Activated CD4-positive, alpha-beta T cell treated with anti-CD3 and anti-CD28 coated beads for 4 hours (primary cell): ENCODE measurements at regions not wholly inside any gene's neighbourhood (a gene's known extent, or its start where the extent isn't known, plus 50 kb on each side); places are given as distances from the start of the nearest gene placed in this dataset.

Experiments used
- DNase-seq, 2 donors: peaks; one replicate each; pipeline ENCODE4 v3.0.0-alpha.2; 2020

DNA sequence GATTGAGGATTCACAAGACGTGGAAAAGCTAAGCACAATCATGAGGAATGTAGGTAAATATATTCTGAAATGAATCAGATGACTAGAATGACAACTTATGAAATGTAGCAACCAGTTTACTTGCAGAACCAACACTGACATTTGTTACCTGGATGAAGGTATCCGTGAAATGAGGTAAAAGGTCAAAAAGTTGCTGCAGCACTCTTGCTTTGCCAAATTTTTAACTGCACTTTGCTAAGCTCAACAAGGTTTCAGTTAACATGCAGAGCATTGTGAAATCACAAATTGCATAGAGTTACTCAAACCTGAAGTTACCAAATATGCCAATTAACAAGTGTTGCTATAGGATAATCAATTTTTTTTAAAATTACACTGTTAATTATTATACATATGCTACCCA is 1280.1 kb downstream of the KCNT2 start:
- DNase-seq: no peak

DNA sequence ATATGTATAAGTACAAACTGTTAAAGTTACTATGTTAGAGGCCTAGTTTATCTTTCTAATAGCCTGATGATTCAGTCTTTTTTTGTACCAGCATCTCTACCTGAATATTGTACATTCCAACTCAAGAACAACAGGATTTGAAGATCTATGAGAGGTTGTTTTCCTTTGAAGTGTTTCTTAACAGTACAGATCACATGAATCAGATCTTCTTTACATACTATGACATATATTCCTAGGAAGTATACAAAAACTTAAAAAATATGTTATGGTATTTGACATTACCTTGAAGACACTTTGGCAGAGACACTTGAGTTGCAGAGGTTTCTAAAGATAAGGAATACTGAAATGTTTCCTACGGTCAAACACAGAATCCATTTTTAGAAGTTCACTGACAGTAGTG is 1280.9 kb downstream of the KCNT2 start:
- no peak for DNase-seq

DNA sequence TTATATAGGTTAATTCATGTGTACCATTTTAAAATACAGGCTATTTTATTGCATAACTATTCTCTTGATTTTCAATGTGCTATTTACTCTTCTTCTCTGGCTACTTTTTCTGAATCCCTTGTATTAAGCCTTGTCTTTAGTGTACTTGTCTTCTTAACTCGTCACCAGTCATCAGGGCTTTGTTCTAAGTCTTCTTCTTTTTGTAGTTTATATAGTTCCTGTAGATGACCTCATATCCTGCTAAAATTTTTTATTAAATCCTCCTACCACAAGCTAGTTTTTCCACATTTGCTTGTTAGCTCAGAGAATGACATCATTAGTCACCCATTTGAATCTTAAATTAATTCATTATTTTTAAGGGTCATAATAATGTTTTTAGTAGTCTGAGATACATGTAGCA is 1281.9 kb downstream of the KCNT2 start:
- DNase-seq: no peak

DNA sequence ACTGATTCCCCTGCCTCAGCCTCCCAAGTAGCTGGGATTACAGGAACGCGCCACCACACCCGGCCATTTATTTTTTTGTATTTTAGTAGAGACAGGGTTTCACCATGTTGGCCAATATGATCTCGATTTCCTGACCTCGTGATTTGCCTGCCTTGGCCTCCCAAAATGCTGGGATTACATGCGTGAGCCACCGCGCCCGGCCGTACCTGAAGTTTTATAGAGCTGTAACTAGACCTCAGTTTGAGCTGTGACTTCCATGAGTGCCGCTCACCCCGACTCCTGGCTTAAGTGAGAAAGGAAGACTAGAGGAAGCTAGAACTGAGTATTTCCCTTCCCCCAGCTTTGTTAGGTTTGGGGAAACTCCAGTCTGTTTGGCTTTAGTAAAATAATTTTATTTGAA is 1283.1 kb downstream of the KCNT2 start:
- DNase-seq: no peak

DNA sequence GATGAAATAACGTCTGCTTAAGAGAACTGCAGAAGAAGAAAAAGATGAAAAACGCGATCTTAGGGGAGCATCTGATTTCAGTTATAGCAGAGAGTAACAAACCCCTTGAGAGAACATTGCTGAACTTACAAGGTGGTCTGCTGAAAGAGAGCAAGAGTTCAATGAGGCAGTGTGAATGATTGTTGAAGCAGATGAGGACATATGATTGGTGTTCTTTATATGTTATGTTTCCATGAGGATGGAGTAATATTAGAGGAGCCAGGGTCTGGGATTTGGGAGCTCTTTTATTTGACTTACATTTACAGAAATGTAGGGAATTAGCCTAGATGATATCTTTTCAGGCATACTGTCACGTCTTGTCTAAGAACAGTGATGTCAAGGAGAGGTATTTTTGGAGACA is 1302.0 kb downstream of the KCNT2 start:
- no peak for DNase-seq

DNA sequence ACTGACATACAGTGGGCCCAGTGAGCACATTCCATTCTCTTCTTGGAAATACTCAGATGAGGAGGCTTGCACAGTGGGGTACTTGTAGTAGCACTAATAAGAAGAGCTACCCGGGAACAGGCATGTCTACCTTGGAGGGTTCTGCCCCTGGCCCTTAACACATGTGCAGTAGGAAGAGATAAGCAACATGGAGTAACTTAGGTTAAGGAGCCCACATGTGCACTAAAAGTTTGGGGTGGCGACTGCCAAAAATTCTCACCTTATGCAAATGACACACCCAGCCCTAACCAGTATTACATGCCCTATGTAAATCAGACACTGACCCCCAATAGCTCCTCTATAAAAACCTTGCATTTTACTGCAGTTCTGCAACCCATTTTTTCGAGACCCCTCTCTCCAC is 1313.3 kb downstream of the KCNT2 start:
- no peak for DNase-seq

DNA sequence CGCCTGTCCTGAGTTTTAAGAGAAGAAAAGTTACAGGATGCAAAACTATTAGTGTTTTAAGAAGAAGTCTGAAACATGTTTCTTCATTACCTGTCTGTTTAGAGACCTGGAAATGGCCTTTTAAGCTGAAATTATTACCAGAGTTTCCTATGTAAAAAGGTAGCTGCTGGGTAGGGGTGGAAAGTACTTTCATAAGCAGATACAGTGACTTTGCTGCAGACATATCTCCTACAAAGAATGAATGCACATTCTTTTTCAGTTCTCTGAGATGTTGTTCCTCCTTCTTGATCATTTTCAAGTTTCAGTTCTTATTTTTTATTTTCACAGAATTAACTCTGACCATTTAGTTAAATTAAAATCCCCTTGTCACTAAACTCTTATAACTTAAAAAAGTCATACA is 1329.6 kb downstream of the KCNT2 start:
- no peak for DNase-seq

DNA sequence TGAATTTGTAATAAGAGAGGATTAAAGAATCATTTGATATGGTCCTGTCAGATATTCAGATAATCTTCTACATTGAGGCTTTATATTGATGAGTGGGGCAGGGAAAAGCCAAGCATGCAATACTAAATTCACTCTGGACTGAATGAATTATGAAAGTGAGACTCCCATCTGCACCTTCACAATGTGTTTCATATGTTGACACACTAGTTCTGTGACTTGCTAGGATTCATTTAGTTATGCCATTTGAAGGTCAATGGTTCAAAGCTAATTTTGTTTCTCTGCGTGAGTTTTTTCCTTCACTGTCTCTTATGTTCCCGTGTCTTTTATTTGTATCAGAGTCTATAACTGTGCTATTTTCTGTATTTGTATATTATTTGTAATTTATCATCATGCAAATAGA is 1332.5 kb downstream of the KCNT2 start:
- DNase-seq: no peak

DNA sequence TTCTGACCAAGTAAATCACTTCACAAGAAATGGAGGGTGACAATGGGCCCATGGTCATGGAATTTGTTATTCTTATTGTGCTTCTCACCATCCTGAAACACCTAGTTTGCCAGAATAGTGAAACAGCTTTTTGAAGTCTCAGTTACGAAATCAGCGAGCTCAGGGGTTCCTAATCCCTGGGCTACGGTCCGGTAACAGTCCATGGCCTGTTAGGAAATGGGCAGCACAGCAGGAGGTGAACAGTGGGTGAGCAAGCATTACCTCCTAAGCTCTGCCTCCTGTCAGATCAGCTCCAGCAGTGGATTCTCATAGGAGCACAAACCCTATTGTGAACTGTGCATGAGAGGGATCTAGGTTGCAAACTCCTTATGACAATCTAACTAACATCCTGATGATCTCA is 1356.3 kb downstream of the KCNT2 start:
- DNase-seq: no peak

DNA sequence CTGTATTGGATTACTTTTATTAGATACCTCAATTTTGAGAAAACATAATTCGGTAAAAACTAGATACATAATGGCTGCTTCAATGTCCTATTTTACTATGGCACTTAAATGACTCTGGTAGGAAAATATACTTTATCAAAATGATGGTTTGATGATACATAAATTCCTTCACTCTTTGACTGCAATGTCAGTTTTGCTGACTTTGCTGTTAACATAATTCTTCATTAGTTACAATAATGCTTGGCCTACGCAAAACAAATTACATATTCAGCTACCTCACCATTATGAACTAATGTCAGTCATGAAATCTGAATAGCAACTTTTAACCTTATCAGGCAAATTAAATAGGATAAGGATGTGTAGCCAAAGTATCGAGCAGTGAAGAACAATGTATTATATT is 1364.7 kb downstream of the KCNT2 start:
- no peak for DNase-seq

DNA sequence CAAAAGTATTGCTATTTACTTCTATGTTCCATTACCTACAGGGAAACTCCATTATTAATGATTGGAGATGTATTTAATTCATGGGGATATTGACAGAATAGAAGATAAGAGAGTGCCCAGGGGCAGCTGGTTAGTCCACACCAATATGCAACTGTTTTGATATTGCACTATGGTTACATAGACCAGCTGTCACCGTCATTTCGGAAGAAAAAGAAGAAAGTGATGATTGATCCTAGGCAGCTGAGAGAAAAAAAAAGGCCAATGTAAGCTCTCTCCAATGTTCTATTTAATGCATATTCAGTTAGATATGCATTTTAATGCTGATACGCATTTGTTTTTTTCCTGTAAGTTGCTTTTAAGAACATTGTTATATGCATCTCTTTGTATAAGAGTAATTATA is 1367.2 kb downstream of the KCNT2 start:
- no peak for DNase-seq

DNA sequence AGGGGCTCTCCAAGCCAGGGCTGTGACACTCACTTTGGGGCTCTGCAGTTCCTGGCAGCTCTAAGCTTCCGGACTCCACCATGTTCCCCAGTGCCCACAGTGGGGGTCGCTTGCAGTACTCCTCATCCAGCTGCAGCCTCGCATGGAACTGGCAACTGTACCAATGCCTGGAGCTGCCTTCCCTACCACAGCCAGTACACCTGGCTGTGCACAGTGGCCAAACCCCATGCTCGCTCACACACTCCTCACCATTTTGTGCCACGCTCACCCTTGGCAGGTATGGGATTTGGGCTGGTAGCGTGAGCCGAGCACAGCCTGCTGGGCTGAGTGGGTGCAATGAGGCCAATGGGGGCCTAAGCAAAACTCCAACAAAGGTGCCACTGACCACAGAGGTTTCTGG is 1369.9 kb downstream of the KCNT2 start:
- no peak for DNase-seq

DNA sequence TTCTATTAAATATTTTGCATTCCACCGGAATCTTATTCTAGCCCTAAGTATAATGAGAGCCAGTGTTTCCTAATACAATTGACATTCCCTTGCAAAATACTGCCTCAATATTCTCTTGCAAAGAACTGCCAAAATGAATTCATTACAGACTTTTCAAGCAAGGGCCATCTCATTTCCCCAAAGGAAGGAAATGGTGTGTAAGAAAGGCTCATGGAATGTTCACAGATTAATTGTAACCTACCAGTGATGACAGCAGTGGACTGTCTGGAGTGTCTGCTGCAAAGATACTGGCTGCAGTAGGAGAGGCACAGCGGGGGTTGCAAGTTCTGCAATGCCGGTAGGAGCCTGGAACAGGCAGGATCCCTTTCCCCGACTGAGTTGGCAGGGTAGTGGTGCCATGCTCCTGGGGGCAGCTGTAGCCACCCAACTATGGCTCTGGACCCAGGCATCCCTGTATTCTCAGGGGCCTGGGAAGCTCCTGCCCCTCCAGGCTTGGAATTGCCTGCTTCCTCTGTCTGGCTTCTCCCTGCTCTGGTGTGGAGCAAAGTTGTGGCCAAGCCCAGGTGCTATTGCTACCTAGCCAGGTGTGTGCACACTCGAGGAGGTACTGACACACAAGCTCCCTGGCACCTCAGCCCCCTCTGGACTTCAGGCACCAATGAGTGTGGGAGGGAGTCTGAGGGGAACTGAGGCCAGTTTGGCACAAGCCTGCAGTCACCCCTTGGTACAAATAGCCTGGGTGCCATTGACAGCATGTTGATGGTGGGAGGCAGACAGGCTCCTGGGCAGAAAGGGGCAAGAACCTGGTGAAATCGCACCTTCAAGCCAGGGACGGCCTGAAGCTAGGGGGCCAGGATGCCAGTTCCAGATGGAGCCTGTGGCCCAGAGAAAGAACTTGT is 1371.0 kb downstream of the KCNT2 start:
- DNase-seq: no peak

DNA sequence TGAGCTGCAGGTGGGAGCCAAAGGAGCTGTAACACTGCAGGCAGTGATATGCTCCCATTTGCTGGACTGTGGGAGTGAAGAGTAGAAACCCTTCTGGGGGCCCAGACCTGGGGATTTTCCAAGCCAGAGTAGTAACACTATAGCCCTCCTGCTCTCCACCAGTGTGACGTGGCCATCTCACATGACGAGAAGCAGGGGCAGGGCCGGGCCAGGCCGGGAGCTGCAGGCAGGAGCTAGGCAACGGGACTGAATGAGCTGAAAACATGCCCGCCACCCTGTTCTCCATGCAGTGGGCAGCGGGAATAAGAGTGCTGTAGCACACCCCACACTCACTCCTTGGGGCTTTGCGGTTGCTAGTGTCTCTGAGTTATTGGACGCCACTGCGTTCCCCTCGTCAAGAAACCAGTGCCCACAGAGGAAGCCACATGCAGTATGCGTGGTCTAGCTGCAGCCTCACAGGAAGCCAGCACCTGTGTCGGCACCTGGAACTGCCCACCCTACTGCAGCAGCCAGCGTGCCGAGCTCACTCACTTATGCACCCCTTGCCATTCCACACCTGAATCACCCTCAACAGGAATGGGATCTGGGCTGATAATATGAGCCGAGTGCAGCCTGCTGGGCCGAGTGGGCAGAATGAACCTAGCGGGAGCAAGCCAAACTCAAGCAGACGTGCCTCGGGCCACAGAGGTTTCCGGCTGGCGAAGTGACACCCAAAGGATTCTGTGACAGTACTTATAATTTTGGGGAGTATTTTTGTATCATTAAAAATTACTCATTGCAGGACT is 1389.6 kb downstream of the KCNT2 start:
- no peak for DNase-seq

DNA sequence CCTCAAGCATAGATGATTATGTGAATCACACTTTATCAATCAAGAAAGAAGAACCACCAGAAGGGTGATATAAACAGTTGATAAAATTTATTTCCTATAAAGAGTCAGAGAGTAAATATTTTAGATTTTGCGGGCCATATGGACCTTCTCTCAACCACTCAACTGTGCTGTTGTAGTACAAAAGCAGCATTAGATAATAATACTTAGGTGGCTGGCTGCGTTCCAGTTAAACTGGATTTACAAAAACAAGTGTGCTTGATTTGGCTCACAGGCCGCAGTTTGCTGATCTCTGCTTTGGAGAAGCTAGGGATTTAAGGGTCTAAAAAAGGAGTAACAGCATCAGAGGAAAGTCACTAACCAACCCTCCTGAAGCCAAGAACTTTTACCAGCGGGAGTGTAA is 1406.0 kb downstream of the KCNT2 start:
- DNase-seq: no peak

DNA sequence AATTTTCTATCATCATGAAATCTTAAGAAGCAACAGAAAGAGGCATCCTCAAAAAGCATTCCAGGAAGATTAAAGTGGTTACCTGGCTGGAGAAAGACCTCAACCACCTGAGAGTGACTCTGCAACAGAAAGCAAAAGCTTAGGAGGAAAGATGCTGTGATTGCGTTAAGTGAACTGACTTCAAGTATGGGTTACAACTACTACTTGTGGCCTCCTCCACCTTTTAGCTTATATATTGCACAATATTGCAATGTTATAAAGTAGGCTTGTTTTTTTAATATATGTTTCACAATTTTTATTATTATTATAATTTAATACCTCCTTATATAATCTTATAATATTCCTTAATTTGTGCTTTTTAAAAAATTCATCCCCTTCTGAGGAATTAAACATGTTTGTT is 1407.5 kb downstream of the KCNT2 start:
- DNase-seq: no peak

DNA sequence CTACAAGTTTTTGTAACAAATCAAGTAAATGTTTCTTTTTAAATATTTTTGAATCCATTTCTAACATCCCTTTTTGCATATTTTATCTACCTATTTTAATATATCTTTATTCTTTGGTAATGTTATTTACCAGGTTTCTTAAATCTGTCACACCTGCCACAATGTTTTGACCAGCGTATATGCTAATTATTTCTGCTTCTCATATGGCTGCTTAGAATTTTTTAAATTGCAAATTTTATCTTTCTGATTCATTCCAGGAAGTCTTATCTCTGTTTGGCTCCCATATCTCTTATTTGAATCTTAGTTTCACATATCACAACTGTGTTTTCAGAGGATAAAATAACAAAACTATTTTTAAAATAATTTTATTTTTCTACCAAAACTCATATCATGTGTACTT is 1411.1 kb downstream of the KCNT2 start:
- DNase-seq: no peak

DNA sequence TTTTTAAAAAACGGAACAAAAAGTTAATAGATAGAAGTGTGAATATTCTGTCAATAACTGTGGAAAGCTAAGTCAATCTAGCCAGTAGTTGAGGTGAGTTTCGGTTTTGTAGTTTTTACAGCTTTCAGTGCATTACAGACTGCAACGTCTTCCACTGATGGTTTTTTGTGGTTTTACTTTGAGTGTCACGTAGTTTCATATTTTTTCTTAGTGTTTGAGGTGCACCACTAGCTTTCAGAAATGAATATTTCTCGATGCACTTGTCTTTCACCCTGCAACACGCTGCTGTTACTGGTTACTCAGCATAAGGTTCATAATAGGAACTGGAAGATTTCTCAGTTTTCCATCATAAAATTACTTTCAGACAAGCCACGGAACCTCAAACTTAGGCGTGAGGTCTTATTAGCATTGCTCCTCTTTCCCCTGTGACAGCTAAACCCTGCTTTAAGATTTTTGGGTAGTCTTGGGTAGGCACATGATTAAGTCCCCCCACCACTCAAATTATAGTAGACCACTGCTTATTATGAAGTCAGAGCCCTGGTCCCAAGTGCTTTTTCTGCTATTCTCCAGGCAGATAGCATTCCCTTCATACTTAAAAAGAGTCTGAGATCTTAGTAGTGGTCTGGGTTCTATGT is 1412.7 kb downstream of the KCNT2 start:
- no peak for DNase-seq

DNA sequence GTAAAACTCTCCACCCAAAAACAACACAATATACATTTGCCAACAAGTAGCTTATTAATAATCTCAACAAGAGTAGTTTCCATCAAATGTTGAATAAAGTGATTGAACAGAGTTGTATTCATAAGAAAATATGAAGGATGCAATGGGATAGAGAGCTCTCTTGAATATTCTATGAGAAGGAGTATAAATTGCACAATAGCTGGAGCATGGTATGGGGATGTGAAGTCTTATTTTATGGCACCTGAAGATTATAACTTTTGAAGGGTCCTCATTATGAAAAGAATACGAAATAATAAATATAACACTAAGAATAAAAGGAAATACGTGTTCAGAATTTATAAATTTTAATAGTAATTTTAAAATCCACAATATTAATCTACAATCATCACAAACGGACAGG is 1415.1 kb downstream of the KCNT2 start:
- DNase-seq: no peak

DNA sequence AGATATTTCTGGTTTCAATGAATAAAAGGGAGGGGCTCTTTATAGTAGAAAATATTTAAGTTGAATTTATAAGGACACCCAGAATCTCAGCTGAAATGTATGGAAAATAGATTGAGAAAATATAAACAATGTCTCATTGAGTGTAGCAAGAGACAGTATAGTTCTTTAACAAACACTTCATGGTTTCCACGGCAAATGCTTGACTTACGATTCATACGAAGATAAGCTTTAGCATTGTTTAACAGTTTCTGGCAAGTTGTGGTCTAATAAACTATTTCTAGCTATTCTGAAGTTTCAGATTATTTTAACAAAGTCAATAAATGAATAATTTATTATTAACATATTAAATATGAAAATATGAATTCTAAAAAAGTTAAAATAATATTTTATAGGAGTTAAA is 1419.4 kb downstream of the KCNT2 start:
- no peak for DNase-seq

DNA sequence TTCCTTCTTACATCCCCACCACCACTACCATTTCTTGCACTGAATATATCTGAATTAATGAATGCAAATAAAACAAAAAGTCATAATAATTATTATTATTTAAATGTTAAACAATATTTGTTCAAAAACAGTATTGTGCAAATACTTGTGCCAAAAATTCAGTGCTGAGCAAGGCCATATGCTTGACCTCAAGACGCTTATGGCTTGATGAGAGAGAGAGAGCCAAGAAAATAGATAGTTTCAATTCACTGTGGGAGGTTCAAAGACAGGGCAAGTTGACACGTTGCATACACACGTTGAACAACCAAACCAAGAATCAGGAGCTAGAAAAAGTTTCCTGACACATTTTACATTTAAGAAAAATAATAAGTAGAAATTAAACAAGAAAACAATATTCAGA is 1421.7 kb downstream of the KCNT2 start:
- DNase-seq: no peak

DNA sequence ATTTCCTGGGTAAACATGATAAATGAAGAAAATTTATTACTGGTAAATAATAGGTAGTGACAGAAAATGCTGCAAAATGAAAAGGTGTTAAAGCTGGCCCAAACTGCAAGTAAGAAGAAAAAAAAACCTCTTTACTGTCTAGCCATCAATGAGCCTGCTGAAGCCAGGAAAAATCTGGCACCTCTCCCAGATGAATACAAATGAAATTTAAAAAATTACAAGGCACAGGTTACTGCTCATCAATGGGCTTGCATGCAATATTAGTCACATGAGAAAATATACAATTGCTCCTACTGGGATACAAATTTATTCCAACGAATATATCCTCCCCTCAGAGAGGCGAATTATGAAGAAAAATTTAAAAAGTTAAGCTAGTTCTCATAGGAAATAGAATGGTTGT is 1422.5 kb downstream of the KCNT2 start:
- no peak for DNase-seq

DNA sequence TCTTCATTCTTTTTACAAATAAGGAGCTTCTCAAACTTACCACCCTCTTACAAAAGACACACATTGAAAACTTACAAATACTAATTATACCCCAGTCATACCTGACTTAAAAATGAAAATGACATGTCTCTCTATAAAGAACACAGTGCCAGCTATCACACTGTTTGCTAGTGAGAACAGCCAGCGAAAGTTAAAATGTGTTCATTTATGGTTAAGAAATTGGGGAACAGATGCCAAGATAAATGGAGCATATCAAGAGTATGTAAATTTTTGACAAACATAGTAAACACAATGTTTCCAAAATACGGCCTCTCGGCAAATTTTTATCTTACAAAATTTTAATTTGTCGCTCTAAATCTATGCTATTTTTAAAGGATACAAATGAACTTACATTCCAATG is 1422.9 kb downstream of the KCNT2 start:
- no peak for DNase-seq

DNA sequence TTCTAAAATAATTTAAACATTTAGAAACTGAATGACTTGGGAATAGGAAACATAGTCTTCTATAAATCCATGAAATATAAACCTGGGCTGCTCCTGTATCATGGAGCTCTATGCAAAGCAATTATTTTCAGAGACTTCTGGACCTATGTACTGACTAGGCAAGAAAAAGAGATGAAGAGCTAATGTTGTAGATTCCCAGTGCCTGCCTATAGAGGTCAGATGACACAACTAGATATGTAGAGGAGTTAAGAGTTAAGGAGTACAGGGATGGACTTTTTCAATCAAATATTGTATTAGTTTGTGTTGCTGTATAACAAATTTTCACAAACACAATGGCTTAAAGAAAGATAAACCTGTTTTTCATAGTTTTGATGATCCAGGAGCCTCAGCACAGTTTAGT is 1434.5 kb downstream of the KCNT2 start:
- no peak for DNase-seq
